ENCODE measurements at regions not wholly inside any gene's neighbourhood (a gene's known extent, or its start where the extent isn't known, plus 50 kb on each side); places are given as distances from the start of the nearest gene placed in this dataset.

- TF ChIP-seq EZH2 (IDR thresholded peaks at IDR 0.05; ENCODE audit: borderline replicate concordance, insufficient read depth, low read depth, low read length, poor library complexity, severe bottlenecking), result no peak
- TF ChIP-seq, protein P1, sequence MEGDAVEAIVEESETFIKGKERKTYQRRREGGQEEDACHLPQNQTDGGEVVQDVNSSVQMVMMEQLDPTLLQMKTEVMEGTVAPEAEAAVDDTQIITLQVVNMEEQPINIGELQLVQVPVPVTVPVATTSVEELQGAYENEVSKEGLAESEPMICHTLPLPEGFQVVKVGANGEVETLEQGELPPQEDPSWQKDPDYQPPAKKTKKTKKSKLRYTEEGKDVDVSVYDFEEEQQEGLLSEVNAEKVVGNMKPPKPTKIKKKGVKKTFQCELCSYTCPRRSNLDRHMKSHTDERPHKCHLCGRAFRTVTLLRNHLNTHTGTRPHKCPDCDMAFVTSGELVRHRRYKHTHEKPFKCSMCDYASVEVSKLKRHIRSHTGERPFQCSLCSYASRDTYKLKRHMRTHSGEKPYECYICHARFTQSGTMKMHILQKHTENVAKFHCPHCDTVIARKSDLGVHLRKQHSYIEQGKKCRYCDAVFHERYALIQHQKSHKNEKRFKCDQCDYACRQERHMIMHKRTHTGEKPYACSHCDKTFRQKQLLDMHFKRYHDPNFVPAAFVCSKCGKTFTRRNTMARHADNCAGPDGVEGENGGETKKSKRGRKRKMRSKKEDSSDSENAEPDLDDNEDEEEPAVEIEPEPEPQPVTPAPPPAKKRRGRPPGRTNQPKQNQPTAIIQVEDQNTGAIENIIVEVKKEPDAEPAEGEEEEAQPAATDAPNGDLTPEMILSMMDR (IDR thresholded peaks at IDR 0.05), result no peak
- no CpG with 5 or more reads among the region's 1 CpG for WGBS (ENCODE audit: insufficient coverage)
- no peaks in the 10 kb centered on the region for H3K4me1 ChIP-seq (ENCODE audit: control insufficient read depth in 2 of 2, insufficient read depth in 2 of 2, low read length in 2 of 2)
- H3K79me2 ChIP-seq (ENCODE audit: control insufficient read depth, insufficient read depth, low read length), result no peaks in the 10 kb centered on the region
- H3K36me3 ChIP-seq (replicated peaks in 1 of 2; ENCODE audit: control extremely low read depth in 1 of 2, control insufficient read depth in 1 of 2, extremely low read depth in 1 of 2, insufficient read depth in 2 of 2, low read length in 1 of 2), result no peaks in the 10 kb centered on the region
- DNase-seq, result no peak
- no peaks in the 10 kb centered on the region for H3K9me3 ChIP-seq (ENCODE audit: control extremely low read depth in 1 of 3, control insufficient read depth in 2 of 3, insufficient read depth in 1 of 3, low read length in 2 of 3)
- H3K4me3 ChIP-seq (ENCODE audit: control extremely low read depth in 1 of 5, extremely low read depth in 1 of 5, insufficient read depth in 1 of 5, low read depth in 2 of 5, low read length in 4 of 5), result no peak overlapping the region
- Mint-ChIP-seq H3K27me3 (no peaks in the 10 kb centered on the region), H3K4me1 (no peaks in the 10 kb centered on the region), H3K9me3 (ENCODE audit: insufficient read depth) (no peaks in the 10 kb centered on the region), H3K4me3 (no peak overlapping the region), H3K27ac (no peak overlapping the region)
- no peak for ATAC-seq (ENCODE audit: low read depth)
- no peak overlapping the region for H3K4me2 ChIP-seq (replicated peaks; ENCODE audit: low read depth, low read length, poor library complexity, severe bottlenecking)
- H3K27ac ChIP-seq (ENCODE audit: low read length in 2 of 2), result no peak overlapping the region
- H4K20me1 ChIP-seq (ENCODE audit: control insufficient read depth, insufficient read depth, low read length, poor library complexity, severe bottlenecking), result no peaks in the 10 kb centered on the region
- intact Hi-C loops (cut with micrococcal nuclease), result no loop called here
- ChIA-PET POLR2A (no interaction called here), CTCF (no interaction called here)
- no peak overlapping the region for H2AFZ ChIP-seq (ENCODE audit: insufficient read depth, low read depth, low read length, poor library complexity, severe bottlenecking)
- H3K27me3 ChIP-seq (replicated peaks in 1 of 4; ENCODE audit: control extremely low read depth in 1 of 4, control insufficient read depth in 3 of 4, insufficient read depth in 4 of 4, low read length in 3 of 4), result no peaks in the 10 kb centered on the region
- no peak overlapping the region for H3K9ac ChIP-seq (ENCODE audit: low read length)
These were observed 136.7 kb downstream of the CENPF start for GRCh38 chr1:214739621-214740238.

GRCh38 chr1:214740471-214740870 lies 137.5 kb downstream of the CENPF start:
- Histone ChIP-seq H3K4me1 (ENCODE audit: control insufficient read depth in 2 of 2, insufficient read depth in 2 of 2, low read length in 2 of 2) (no peaks in the 10 kb centered on the region), H3K4me3 (ENCODE audit: control extremely low read depth in 1 of 5, extremely low read depth in 1 of 5, insufficient read depth in 1 of 5, low read depth in 2 of 5, low read length in 4 of 5) (no peak overlapping the region), H4K20me1 (ENCODE audit: control insufficient read depth, insufficient read depth, low read length, poor library complexity, severe bottlenecking) (no peaks in the 10 kb centered on the region), H3K27me3 (replicated peaks in 1 of 4; ENCODE audit: control extremely low read depth in 1 of 4, control insufficient read depth in 3 of 4, insufficient read depth in 4 of 4, low read length in 3 of 4) (no peaks in the 10 kb centered on the region), H3K4me2 (replicated peaks; ENCODE audit: low read depth, low read length, poor library complexity, severe bottlenecking) (no peak overlapping the region), H3K79me2 (ENCODE audit: control insufficient read depth, insufficient read depth, low read length) (no peaks in the 10 kb centered on the region), H3K9ac (ENCODE audit: low read length) (no peak overlapping the region), H3K9me3 (ENCODE audit: control extremely low read depth in 1 of 3, control insufficient read depth in 2 of 3, insufficient read depth in 1 of 3, low read length in 2 of 3) (no peaks in the 10 kb centered on the region), H2AFZ (ENCODE audit: insufficient read depth, low read depth, low read length, poor library complexity, severe bottlenecking) (no peak overlapping the region), H3K36me3 (replicated peaks in 1 of 2; ENCODE audit: control extremely low read depth in 1 of 2, control insufficient read depth in 1 of 2, extremely low read depth in 1 of 2, insufficient read depth in 2 of 2, low read length in 1 of 2) (no peaks in the 10 kb centered on the region), H3K27ac (ENCODE audit: low read length in 2 of 2) (no peak overlapping the region)
- intact Hi-C loops (cut with micrococcal nuclease), result no loop called here
- Mint-ChIP-seq H3K4me3 (no peak overlapping the region), H3K4me1 (no peaks in the 10 kb centered on the region), H3K9me3 (ENCODE audit: insufficient read depth) (no peaks in the 10 kb centered on the region), H3K27me3 (no peaks in the 10 kb centered on the region), H3K27ac (no peak overlapping the region)
- ChIA-PET CTCF (no interaction called here), POLR2A (no interaction called here)
- DNase-seq (no peak), ATAC-seq (ENCODE audit: low read depth) (no peak)
- WGBS (ENCODE audit: insufficient coverage), result no CpG with 5 or more reads among the region's 2 CpGs
- TF ChIP-seq EZH2 (IDR thresholded peaks at IDR 0.05; ENCODE audit: borderline replicate concordance, insufficient read depth, low read depth, low read length, poor library complexity, severe bottlenecking), result no peak
- TF ChIP-seq, protein P1 (IDR thresholded peaks at IDR 0.05), result no peak
